Osteoblast (primary cell): ENCODE measurements at regions not wholly inside any gene's neighbourhood (a gene's known extent, or its start where the extent isn't known, plus 50 kb on each side); places are given as distances from the start of the nearest gene placed in this dataset.

ENCODE experiments used
- DNase-seq: peaks from one replicate; pipeline ENCODE4 v3.0.0; 2011; ENCODE audit warnings: low spot score, mixed read lengths; ENCODE audit not compliant: insufficient read length; ENCODE audit errors: missing footprints
- H2AFZ ChIP-seq: 2 replicates; pipeline ENCODE4 v1.6.0; 2011; ENCODE audit warnings: mild to moderate bottlenecking, low read length
- H3K27ac ChIP-seq: 2 replicates; pipeline ENCODE4 v1.5.1; 2011; ENCODE audit warnings: mild to moderate bottlenecking, low read depth, low read length, moderate library complexity
- H3K27me3 ChIP-seq: 2 replicates; pipeline ENCODE4 v1.6.0; 2012; ENCODE audit warnings: mild to moderate bottlenecking, control low read depth, inconsistent platforms, low read length, moderate library complexity; ENCODE audit not compliant: insufficient read depth
- H3K36me3 ChIP-seq: 2 replicates; pipeline ENCODE4 v1.5.1; 2011; ENCODE audit warnings: mild to moderate bottlenecking, low read length, control low read depth, moderate library complexity; ENCODE audit not compliant: insufficient read depth
- H3K4me1 ChIP-seq: 2 replicates; pipeline ENCODE4 v1.5.1; 2011; ENCODE audit warnings: mild to moderate bottlenecking, low read length, control low read depth, moderate library complexity; ENCODE audit not compliant: insufficient read depth
- H3K4me2 ChIP-seq: 2 replicates; pipeline ENCODE4 v1.6.0; 2011; ENCODE audit warnings: mild to moderate bottlenecking, low read length; ENCODE audit not compliant: insufficient read depth
- H3K4me3 ChIP-seq: fragments of 200-600 bp; sonication (generic); 3 replicates; pipeline ENCODE4 v1.5.1; 2012; ENCODE audit warnings: mild to moderate bottlenecking, low read length, inconsistent platforms; ENCODE audit not compliant: insufficient read depth
- H3K79me2 ChIP-seq: 2 replicates; pipeline ENCODE4 v1.6.0; 2012; ENCODE audit warnings: mild to moderate bottlenecking, low read length, control low read depth, inconsistent platforms; ENCODE audit not compliant: insufficient read depth
- H3K9me3 ChIP-seq: 2 replicates; pipeline ENCODE4 v1.5.1; 2011; ENCODE audit warnings: low read depth, low read length, control low read depth
- H4K20me1 ChIP-seq: 2 replicates; pipeline ENCODE4 v1.6.0; 2012; ENCODE audit warnings: mild to moderate bottlenecking, low read length, control low read depth; ENCODE audit not compliant: insufficient read depth
- CTCF ChIP-seq: IDR thresholded peaks from 2 replicates; pipeline ENCODE4 v1.5.1; 2011; ENCODE audit warnings: mild to moderate bottlenecking, low read depth, low read length, moderate library complexity; ENCODE audit errors: extremely low read depth

GRCh38 chr9:82216435-82216834, 227.9 kb downstream of the SPATA31D1 start:
- DNase-seq, result no peak
- no peak for TF ChIP-seq CTCF
- Histone ChIP-seq H3K36me3 (no peaks in the 10 kb centered on the region), H3K4me1 (no peaks in the 10 kb centered on the region), H3K27me3 (no peaks in the 10 kb centered on the region), H4K20me1 (no peaks in the 10 kb centered on the region), H2AFZ (no peak overlapping the region), H3K4me2 (no peak overlapping the region), H3K4me3 (no peak overlapping the region), H3K9me3 (no peaks in the 10 kb centered on the region), H3K27ac (no peak overlapping the region), H3K79me2 (no peaks in the 10 kb centered on the region)

DNA sequence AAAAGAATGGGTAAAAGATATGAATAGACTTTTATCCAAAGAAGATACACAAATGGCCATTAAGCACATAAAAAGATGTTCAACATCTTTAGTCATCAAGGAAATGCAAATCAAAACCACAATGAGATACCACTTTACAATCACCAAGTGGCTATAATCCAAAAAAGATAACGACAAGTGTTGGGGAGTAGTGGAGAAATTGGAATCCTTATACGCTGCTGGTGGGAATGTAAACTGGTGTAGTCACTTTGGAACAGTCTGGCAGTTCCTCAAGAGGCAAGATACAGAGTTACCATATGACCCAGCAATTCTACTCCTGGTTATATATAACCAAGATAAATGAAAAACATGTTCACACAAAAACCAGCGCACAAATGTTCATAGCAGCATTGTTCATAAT, 234.9 kb downstream of the SPATA31D1 start:
- no peak overlapping the region for H2AFZ ChIP-seq
- peaks cover 4% of the 10 kb centered on the region for H3K27me3 ChIP-seq
- H3K9me3 ChIP-seq, result no peaks in the 10 kb centered on the region
- H3K79me2 ChIP-seq, result no peaks in the 10 kb centered on the region
- no peak overlapping the region for H3K27ac ChIP-seq
- H3K4me1 ChIP-seq, result peaks cover 2% of the 10 kb centered on the region
- no peak overlapping the region for H3K4me2 ChIP-seq
- no peaks in the 10 kb centered on the region for H4K20me1 ChIP-seq
- TF ChIP-seq CTCF, result no peak
- DNase-seq, result no peak
- H3K4me3 ChIP-seq, result no peak overlapping the region
- no peaks in the 10 kb centered on the region for H3K36me3 ChIP-seq

DNA sequence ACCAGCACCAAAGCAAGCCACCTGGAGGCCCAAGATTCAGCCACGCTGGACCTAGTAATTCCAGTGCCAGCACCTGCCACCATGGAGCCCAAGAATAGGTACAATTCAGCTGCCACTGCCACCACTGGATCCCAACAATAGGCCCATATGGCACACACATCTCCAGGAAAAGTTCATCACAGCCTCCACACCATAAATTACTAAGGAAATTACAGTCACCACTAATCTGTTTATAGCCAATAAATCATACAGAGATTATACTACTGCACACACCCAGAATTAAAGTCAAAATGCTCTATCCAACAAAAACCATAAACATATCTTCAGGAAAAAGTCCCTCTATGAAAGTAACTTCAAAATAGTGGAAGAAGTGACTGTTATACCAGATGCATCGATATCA, 242.8 kb downstream of the SPATA31D1 start:
- DNase-seq, result no peak
- Histone ChIP-seq H3K79me2 (no peaks in the 10 kb centered on the region), H3K27ac (no peak overlapping the region), H3K4me3 (no peak overlapping the region), H3K36me3 (no peaks in the 10 kb centered on the region), H2AFZ (no peak overlapping the region), H3K4me2 (no peak overlapping the region), H4K20me1 (no peaks in the 10 kb centered on the region), H3K9me3 (peaks cover 5% of the 10 kb centered on the region), H3K4me1 (no peaks in the 10 kb centered on the region), H3K27me3 (no peaks in the 10 kb centered on the region)
- TF ChIP-seq CTCF, result no peak

- Histone ChIP-seq H3K4me1 (no peaks in the 10 kb centered on the region), H3K27ac (no peak overlapping the region), H3K9me3 (peaks cover 5% of the 10 kb centered on the region), H3K36me3 (no peaks in the 10 kb centered on the region), H3K4me2 (no peak overlapping the region), H2AFZ (no peak overlapping the region), H3K79me2 (no peaks in the 10 kb centered on the region), H4K20me1 (no peaks in the 10 kb centered on the region), H3K27me3 (no peaks in the 10 kb centered on the region), H3K4me3 (no peak overlapping the region)
- DNase-seq, result no peak
- TF ChIP-seq CTCF, result no peak
These were observed 245.8 kb downstream of the SPATA31D1 start for GRCh38 chr9:82234160-82234943.
